LNCAP (cell line): ENCODE measurements at regions not wholly inside any gene's neighbourhood (a gene's known extent, or its start where the extent isn't known, plus 50 kb on each side); places are given as distances from the start of the nearest gene placed in this dataset.
A peak's percentile ranks its signal among the peaks of the same experiment; 100 is the strongest.

Experiments
- TF ChIP-seq, protein P1 (sequence below): fragments of 450-650 bp; IDR thresholded peaks from 2 replicates; pipeline ENCODE4 v1.5.1; 2017; ENCODE audit warnings: mild to moderate bottlenecking

DNA sequence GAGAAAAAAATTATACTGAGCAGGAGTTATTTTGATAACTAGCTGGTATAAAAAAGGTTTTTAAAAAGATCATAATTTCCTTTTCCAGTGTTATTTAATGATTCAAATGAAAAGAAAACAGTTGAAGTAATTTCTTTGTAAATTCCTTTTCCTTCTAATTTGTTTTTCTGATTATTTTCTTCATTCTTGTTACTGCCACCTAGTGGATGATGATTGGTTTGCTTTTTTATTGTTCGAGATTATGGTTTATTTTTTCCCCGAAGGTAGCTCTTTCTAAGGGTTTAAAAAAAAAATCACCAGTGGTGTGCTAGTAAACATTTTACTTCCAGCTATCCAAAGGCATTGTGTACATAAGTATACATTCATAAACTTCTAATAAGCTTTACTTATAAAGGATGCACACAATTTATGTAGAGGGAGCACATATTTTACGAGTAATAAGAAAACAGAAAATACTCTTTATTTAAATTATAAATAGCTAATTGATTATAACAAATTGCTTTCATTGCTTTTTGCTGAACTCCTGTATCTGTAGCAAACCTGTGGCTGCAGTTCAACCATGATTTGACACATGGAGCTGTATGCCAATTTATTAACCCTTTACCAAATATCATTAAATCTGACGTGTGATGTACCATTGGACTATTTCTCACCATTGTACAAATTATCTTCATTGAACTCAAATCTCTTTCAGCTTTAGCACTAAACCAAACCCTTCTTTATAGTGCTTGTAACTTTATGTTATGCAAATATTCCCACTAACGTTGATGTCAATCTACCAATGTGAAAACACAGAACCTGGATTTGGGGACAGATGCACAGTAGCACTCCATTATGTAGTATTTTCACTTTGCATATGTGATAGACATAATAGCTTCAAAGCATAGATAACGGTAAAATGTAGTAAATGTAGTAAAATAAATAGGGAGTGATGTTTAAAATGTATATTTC is 97.8 kb upstream of the ANK2 start:
- TF ChIP-seq, protein P1, sequence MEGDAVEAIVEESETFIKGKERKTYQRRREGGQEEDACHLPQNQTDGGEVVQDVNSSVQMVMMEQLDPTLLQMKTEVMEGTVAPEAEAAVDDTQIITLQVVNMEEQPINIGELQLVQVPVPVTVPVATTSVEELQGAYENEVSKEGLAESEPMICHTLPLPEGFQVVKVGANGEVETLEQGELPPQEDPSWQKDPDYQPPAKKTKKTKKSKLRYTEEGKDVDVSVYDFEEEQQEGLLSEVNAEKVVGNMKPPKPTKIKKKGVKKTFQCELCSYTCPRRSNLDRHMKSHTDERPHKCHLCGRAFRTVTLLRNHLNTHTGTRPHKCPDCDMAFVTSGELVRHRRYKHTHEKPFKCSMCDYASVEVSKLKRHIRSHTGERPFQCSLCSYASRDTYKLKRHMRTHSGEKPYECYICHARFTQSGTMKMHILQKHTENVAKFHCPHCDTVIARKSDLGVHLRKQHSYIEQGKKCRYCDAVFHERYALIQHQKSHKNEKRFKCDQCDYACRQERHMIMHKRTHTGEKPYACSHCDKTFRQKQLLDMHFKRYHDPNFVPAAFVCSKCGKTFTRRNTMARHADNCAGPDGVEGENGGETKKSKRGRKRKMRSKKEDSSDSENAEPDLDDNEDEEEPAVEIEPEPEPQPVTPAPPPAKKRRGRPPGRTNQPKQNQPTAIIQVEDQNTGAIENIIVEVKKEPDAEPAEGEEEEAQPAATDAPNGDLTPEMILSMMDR: peak; percentile 65

GRCh38 chr4:112952313-112952700 is 97.1 kb upstream of the ANK2 start:
- TF ChIP-seq, protein P1: no peak

DNA sequence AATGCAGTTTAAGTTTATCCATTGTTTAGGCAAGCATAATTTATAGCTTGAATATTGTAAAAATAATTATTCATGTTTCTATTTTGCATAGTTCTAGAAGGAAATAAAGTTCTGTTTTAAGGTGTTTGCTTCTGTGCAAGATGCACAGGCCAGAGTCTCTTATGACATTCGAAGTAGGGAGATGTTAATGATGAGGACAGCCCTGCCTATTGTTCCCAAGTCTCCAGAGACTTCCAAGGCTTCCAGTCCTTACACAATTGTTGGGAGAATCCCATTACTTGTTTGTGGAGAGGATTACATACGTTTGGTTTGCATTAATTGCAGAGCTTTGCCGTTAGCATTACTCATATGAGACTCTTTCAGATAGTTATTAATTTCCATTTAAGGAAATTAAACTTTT is 96.2 kb upstream of the ANK2 start:
- TF ChIP-seq, protein P1: no peak

DNA sequence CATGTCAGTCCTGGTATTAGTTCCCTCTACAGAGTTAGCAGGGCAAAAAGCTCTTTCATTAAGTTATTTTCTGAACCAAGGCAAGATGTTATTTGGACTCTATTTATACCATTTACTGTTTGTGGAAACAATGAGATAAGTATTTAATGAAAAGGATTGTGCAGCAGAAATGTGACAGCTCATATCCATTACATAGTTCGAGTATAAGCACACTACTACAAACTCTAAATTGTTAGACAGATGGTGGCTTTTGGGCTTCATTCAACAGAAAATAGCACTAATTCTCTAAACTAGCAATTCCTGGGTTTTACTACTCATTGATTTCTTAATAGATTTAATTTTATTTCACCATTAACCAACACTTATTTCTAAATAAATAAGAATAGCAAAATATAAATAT is 95.2 kb upstream of the ANK2 start:
- TF ChIP-seq, protein P1: no peak

- TF ChIP-seq, protein P1: no peak
These were observed 93.0 kb upstream of the ANK2 start for GRCh38 chr4:112956484-112956896.

DNA sequence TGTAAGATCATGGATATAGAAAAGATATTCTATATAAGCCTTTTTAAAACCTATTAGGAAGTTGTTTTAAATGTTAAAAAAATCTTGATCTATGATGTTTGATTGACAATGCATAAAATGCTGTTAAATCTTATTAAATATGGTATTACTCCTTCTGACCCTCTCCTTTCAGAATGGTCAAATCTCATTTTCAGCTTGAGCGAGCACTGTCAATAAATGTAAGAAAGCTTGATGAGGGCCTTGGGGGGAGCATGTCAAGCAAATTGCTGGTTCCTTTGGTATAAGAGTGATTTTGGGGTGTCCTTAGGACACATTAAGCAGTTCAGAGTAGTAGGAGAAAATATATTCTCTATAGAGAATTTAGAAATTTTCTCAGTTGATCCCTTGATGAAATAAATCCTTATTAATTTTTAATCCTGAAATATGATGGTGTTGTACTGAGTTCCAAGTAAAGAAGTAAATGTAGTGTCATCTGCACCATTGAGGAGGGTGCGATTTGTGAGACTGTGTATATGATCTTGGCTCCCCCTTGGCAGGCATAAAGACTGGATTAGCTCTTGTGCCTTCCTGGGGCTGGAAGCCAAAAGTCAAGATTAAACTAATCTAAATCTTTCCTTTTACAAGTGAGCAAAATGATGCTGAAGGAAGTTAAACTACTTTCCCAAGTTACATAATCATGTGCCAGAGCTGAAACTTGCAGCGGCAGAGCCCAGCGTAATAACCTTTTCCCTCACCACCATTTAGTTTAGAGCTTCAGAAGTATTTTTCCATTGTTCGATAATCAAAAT is 82.6 kb upstream of the ANK2 start:
- TF ChIP-seq, protein P1: no peak

GRCh38 chr4:112968451-112969159 is 80.8 kb upstream of the ANK2 start:
- TF ChIP-seq, protein P1: no peak
